Left lung (tissue), 4 donors: ENCODE measurements at regions not wholly inside any gene's neighbourhood (a gene's known extent, or its start where the extent isn't known, plus 50 kb on each side); places are given as distances from the start of the nearest gene placed in this dataset.

Experiments
- ATAC-seq: fragments of 200-7000 bp; cut with Tn5 transposase; one replicate; pipeline ENCODE4 v1.9.1; 2020; ENCODE audit warnings: moderate library complexity
- DNase-seq, 4 donors: peaks; one replicate each; pipeline ENCODE4 v3.0.0-alpha.2; 2013 to 2020
- H3K27ac ChIP-seq, 2 donors: fragments of 200-600 bp; sonication (generic) in 1 of 2; one replicate each; pipeline versions ENCODE4 v1.5.0 to v1.8.0; 2020 to 2021
- H3K27me3 ChIP-seq, 2 donors: fragments of 200-600 bp; sonication (generic) in 1 of 2; one replicate each; pipeline versions ENCODE4 v1.5.0 to v1.8.0; 2020 to 2021
- H3K36me3 ChIP-seq, 2 donors: fragments of 200-600 bp; sonication (generic) in 1 of 2; one replicate each; pipeline versions ENCODE4 v1.5.0 to v1.8.0; 2020 to 2021
- H3K4me1 ChIP-seq, 2 donors: fragments of 200-600 bp; one replicate each; pipeline ENCODE4 v1.8.0; 2021
- H3K4me3 ChIP-seq, 2 donors: fragments of 200-600 bp; sonication (generic) in 1 of 2; one replicate each; pipeline versions ENCODE4 v1.5.0 to v1.8.0; 2020 to 2021; ENCODE audit warnings: mild to moderate bottlenecking in 1 of 2
- H3K9me3 ChIP-seq, 2 donors: fragments of 200-600 bp; sonication (generic) in 1 of 2; one replicate each; pipeline versions ENCODE4 v1.5.0 to v1.8.0; 2020 to 2021
- CTCF ChIP-seq, 2 donors: fragments of 200-600 bp; sonication (generic) in 1 of 2; IDR thresholded peaks; one replicate each; pipeline versions ENCODE4 v1.5.0 to v1.8.0; 2021; ENCODE audit warnings: antibody characterized with exemption in 2 of 2
- intact Hi-C, 2 donors: fragments of 100-400 bp; cut with DNase I; formaldehyde crosslinking; loops; one replicate each; pipeline versions ENCODE4 v1.11.2 to v1.14.2; 2022
- donor health status: DM: no; HTN: yes; CAD: no.
- donor health status: DM: no; HTN: no; CAD: no.

- Histone ChIP-seq H3K9me3 (peaks cover 0 to 11% of the 10 kb centered on the region in 2 donors), H3K27ac (no peak overlapping the region), H3K4me1 (no peaks in the 10 kb centered on the region), H3K27me3 (no peaks in the 10 kb centered on the region), H3K4me3 (no peak overlapping the region), H3K36me3 (no peaks in the 10 kb centered on the region)
- intact Hi-C loops, result no loop called here
- no peak for DNase-seq
- no peak for TF ChIP-seq CTCF (IDR thresholded peaks at IDR 0.05)
- no peak for ATAC-seq
These were observed 206.1 kb upstream of the SETBP1 start for GRCh38 chr18:44474591-44474990.

DNA sequence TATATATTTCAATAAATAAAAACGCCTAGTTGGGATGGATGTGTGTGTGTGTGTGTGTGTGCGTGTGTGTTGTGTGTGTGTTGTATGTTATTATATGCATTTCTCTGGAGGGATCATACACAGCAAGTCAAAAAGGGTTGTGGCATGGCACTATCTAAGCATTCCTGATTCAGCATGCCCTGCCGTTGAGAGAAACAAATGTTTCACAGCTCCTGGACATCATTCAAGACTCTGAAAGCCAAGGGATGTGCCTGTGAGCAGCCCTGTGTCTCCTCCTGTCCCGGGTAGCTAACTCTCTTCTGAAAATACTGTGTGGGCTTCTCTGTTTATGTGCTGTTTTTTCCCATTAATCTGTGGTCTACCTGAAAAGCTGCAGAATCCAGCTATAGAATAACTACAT, 197.9 kb upstream of the SETBP1 start:
- Histone ChIP-seq H3K36me3 (no peaks in the 10 kb centered on the region), H3K27ac (no peak overlapping the region), H3K27me3 (no peaks in the 10 kb centered on the region), H3K4me3 (no peak overlapping the region), H3K9me3 (peaks cover 0 to 17% of the 10 kb centered on the region in 2 donors), H3K4me1 (no peaks in the 10 kb centered on the region)
- intact Hi-C loops, result no loop called here
- no peak for DNase-seq
- no peak for TF ChIP-seq CTCF (IDR thresholded peaks at IDR 0.05)
- ATAC-seq, result no peak

GRCh38 chr18:44495151-44495550, 185.5 kb upstream of the SETBP1 start:
- intact Hi-C loops, result no loop called here
- Histone ChIP-seq H3K4me3 (no peak overlapping the region), H3K4me1 (no peaks in the 10 kb centered on the region), H3K27ac (no peak overlapping the region), H3K36me3 (no peaks in the 10 kb centered on the region), H3K27me3 (no peaks in the 10 kb centered on the region), H3K9me3 (no peaks in the 10 kb centered on the region)
- ATAC-seq, result no peak
- DNase-seq, result no peak
- no peak for TF ChIP-seq CTCF (IDR thresholded peaks at IDR 0.05)

GRCh38 chr18:44497311-44497710, 183.4 kb upstream of the SETBP1 start:
- DNase-seq (no peak), ATAC-seq (no peak)
- Histone ChIP-seq H3K27ac (no peak overlapping the region), H3K4me3 (no peak overlapping the region), H3K4me1 (no peaks in the 10 kb centered on the region), H3K27me3 (no peaks in the 10 kb centered on the region), H3K36me3 (no peaks in the 10 kb centered on the region), H3K9me3 (no peaks in the 10 kb centered on the region)
- intact Hi-C loops, result no loop called here
- TF ChIP-seq CTCF (IDR thresholded peaks at IDR 0.05), result no peak

DNA sequence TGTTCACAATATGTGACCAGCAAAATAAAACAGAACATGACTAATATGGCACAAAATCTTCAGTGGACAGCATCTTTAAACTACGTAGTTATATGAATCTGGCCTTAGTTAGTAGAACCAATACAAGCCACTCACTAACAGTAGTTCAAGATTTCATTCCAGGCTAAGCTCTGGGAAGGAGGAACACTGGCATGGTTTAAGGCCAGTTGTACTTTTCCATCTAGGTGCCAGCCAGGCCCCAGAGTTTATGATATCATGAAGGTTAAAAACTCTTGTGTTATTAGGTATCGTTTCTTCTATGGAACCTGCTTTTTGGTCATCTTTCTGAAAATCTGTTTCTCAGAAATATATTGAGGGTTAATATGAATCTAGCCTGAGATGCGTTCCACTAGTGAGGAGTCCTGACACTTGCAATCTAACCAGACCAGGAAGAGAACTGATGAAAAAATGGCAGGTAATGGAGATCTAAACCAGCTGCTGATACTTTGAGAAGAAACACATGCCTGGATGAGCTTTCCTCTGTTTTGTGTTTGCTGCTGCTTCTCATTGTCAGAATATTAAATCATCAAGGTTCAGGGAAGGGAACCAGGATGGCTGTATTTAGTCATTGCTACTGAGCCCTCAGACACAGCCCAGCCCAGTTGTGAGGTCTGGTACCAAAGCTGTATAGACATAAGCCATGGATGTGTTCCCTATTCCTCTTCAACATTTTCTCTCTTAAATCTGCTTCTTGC, 182.8 kb upstream of the SETBP1 start:
- TF ChIP-seq CTCF (IDR thresholded peaks at IDR 0.05), result no peak
- H3K36me3 ChIP-seq, result no peaks in the 10 kb centered on the region
- ATAC-seq (no peak), DNase-seq (no peak)
- H3K4me3 ChIP-seq, result no peak overlapping the region
- H3K4me1 ChIP-seq, result no peaks in the 10 kb centered on the region
- H3K27me3 ChIP-seq, result no peaks in the 10 kb centered on the region
- H3K27ac ChIP-seq, result no peak overlapping the region
- H3K9me3 ChIP-seq, result no peaks in the 10 kb centered on the region
- intact Hi-C loops, result no loop called here
